ENCODE measurements at regions not wholly inside any gene's neighbourhood (a gene's known extent, or its start where the extent isn't known, plus 50 kb on each side); places are given as distances from the start of the nearest gene placed in this dataset.

DNA sequence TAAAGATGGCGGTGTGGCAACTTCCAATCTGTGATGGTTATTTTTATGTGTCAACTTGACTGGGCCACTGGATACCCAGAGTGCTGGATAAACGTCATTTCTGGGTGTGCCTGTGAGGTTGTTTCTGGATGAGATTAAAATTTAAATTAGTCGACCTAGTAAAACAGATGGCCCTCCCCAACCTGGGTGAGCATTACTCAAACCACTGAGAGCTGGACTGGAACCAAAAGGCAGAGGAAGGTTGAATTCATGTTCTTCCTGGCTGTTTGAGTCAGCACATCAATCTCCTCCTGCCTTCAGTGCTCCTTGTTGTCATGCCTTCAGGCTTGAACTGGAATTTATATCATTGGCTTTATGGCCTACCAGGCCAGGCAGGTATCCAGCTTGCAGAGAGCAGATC lies 190.8 kb upstream of the RGPD4 start:
- peaks cover 0 to 10% (median 0%) of the 10 kb centered on the region in 10 experiments; a peak in 6 of 20 replicates for H3K4me1 ChIP-seq
- H3K9ac ChIP-seq: no peak overlapping the region
- H4K20me1 ChIP-seq: no peaks in the 10 kb centered on the region
- H3K4me2 ChIP-seq: no peak overlapping the region
- TF ChIP-seq Cebpa-rat (IDR thresholded peaks at IDR 0.05): no peak
- no peak overlapping the region for H3K27ac ChIP-seq
- no peaks in the 10 kb centered on the region for H3K27me3 ChIP-seq
- H3K9me3 ChIP-seq (replicated peaks in 1 of 11): peaks cover 0 to 20% (median 8%) of the 10 kb centered on the region in 11 experiments; a peak in 13 of 22 replicates
- H3K4me3 ChIP-seq: no peak overlapping the region
- H3K36me3 ChIP-seq: no peaks in the 10 kb centered on the region

DNA sequence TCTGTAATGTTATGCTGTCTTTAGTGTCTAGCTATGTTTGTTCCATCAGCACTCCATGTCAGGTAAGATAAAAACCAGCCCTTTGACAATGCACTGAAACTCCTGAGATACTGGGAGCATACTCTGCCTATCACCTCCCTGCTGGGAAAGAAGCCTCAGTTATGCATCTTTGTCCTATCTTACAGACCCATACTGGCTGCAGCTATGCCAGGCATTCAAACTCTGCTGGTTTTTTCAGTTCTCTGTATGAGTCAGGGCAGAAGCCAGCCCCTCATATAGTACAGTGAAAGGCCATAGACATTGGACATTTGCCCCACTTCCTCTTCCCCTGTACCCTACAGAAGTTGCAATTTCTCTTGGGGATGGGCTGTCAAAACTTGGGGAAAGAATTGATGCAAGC lies 181.1 kb upstream of the RGPD4 start:
- H3K4me2 ChIP-seq: no peak overlapping the region
- H3K4me1 ChIP-seq: peaks cover 0 to 5% (median 0%) of the 10 kb centered on the region in 10 experiments; a peak in 1 of 20 replicates
- H3K36me3 ChIP-seq: no peaks in the 10 kb centered on the region
- no peak overlapping the region for H3K9ac ChIP-seq
- H3K27ac ChIP-seq: no peak overlapping the region
- no peak for TF ChIP-seq Cebpa-rat (IDR thresholded peaks at IDR 0.05)
- no peaks in the 10 kb centered on the region for H4K20me1 ChIP-seq
- H3K4me3 ChIP-seq: no peak overlapping the region
- H3K27me3 ChIP-seq: no peaks in the 10 kb centered on the region
- peaks cover 23 to 45% (median 35%) of the 10 kb centered on the region in 11 experiments for H3K9me3 ChIP-seq (replicated peaks in 1 of 11)

DNA sequence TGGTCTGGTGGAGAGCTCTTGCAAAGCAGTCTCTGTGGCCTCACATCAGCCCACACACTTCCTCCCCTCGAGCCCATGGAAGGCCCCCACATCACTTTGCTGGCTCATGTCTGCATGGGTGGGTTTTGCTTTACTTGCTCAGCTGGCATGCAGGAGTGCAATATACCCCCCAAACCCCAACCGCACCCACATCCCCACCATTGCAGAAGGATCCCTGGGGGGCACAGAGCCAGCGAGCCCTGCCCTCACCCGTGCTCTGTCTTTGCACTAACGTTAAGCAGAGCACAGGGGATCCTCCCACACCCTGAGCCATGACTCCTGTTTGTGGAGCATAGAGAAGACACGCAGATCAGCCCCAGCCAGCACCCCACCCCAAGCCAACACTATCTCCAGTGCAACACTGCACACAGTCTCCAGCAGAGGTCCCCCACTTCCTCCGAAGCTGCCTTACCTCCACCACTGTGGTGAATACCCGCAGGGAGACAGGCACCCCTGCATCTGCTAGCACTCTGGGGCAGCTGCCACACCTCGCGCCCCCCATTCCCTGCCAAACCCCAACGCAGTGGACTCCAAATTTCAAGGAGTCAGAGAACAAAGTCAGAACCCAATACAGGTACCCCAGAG lies 177.8 kb upstream of the RGPD4 start:
- no peak for TF ChIP-seq Cebpa-rat (IDR thresholded peaks at IDR 0.05)
- H3K27me3 ChIP-seq: no peaks in the 10 kb centered on the region
- no peak overlapping the region for H3K4me3 ChIP-seq
- peaks cover 0 to 5% (median 0%) of the 10 kb centered on the region in 10 experiments; a peak in 1 of 20 replicates for H3K4me1 ChIP-seq
- no peaks in the 10 kb centered on the region for H4K20me1 ChIP-seq
- no peak overlapping the region for H3K27ac ChIP-seq
- H3K9ac ChIP-seq: no peak overlapping the region
- H3K36me3 ChIP-seq: no peaks in the 10 kb centered on the region
- peak overlapping the region in 1 of 11 experiments; percentile 4; a peak in 1 of 22 replicates for H3K4me2 ChIP-seq
- peaks cover 14 to 28% (median 20%) of the 10 kb centered on the region in 11 experiments for H3K9me3 ChIP-seq (replicated peaks in 1 of 11)

DNA sequence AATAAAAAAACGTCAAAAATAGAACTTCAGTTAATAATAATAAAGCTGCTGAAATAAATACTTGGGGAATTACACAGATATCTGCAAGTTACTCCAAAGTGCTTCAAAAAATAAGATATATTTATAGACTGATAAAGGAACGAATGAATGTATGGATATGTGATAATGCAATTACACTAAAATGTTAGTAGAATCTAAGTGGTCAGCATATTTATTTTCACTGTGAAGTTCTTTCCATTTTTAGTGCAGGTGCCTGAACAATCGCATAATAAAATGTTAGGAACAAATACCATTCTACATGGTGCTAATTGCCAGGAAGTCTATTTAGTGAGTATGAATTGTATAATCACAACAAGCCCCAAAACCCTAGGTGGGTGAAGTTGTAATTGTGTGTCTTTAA lies 169.6 kb upstream of the RGPD4 start:
- Histone ChIP-seq H3K36me3 (no peaks in the 10 kb centered on the region), H3K4me3 (no peak overlapping the region), H3K9me3 (replicated peaks in 1 of 11) (no peaks in the 10 kb centered on the region), H4K20me1 (no peaks in the 10 kb centered on the region), H3K27ac (no peak overlapping the region), H3K9ac (no peak overlapping the region), H3K4me2 (no peak overlapping the region), H3K4me1 (no peaks in the 10 kb centered on the region), H3K27me3 (no peaks in the 10 kb centered on the region)
- no peak for TF ChIP-seq Cebpa-rat (IDR thresholded peaks at IDR 0.05)

DNA sequence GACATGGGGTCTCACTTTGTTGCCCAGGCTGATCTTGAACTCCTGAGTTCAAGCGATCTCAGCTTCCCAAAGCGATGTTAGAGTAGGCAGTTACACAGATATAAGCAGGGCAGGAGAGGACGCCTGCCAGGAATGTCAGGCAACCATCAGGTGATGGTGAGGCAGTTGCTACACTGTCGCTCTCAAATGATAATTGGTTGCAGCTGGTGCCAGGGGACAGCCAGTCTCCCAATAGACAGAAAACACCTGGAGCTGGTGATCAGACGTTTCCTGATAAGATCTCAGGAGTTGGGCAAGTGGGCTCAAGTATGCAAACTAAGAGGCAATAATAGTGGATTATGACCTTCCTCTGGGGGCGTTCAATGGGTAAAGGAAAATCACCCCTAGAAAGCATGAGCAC lies 163.1 kb upstream of the RGPD4 start:
- Histone ChIP-seq H3K4me1 (no peaks in the 10 kb centered on the region), H3K36me3 (no peaks in the 10 kb centered on the region), H3K9ac (no peak overlapping the region), H3K9me3 (replicated peaks in 1 of 11) (no peaks in the 10 kb centered on the region), H3K4me3 (no peak overlapping the region), H3K27me3 (no peaks in the 10 kb centered on the region), H3K4me2 (no peak overlapping the region), H3K27ac (no peak overlapping the region), H4K20me1 (no peaks in the 10 kb centered on the region)
- no peak for TF ChIP-seq Cebpa-rat (IDR thresholded peaks at IDR 0.05)

DNA sequence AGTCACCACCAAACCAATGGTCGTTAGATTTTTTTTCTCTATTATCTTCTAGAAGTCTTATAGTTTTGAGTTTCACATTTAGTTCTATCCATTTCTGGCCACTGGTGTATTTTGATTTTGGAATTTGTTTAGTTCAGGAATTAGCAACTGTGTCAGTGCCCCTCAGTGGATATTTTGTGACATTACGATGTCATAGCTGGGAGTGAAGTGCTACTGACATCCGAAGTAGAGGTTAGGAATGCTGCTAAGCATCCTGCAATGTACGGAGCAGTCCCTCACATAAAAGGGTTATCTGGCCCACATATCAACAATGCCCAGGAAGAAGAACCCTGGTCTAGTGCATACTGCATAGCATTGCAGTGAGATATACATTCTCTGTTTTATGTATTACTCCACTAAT lies 157.4 kb upstream of the RGPD4 start:
- peaks cover 18 to 28% (median 23%) of the 10 kb centered on the region in 11 experiments; a peak in 20 of 22 replicates for H3K9me3 ChIP-seq (replicated peaks in 1 of 11)
- no peak overlapping the region for H3K4me3 ChIP-seq
- H3K4me1 ChIP-seq: no peaks in the 10 kb centered on the region
- no peak overlapping the region for H3K9ac ChIP-seq
- H3K36me3 ChIP-seq: no peaks in the 10 kb centered on the region
- H3K27me3 ChIP-seq: no peaks in the 10 kb centered on the region
- H4K20me1 ChIP-seq: no peaks in the 10 kb centered on the region
- no peak for TF ChIP-seq Cebpa-rat (IDR thresholded peaks at IDR 0.05)
- H3K4me2 ChIP-seq: no peak overlapping the region
- H3K27ac ChIP-seq: no peak overlapping the region

DNA sequence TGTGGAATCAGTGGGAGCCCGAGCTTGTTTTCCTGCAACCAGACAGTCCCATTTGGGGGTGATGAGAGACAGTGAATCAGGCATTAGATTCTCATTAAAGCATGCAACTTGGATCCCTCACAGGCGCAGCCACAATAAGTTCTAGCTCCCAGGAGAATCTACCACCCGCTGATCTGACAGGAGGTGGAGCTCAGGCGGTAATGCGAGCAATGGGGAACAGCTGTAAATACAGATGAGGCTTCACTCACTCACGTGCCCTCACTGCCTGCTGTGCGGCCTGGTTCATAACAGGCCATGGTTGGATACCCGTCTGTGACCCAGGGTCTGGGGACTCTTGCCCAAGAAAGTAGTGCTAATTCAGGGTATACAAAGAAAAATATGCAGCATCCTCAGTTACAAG lies 144.8 kb upstream of the RGPD4 start:
- Histone ChIP-seq H3K4me1 (no peaks in the 10 kb centered on the region), H3K27ac (no peak overlapping the region), H3K4me3 (no peak overlapping the region), H3K9ac (no peak overlapping the region), H3K36me3 (no peaks in the 10 kb centered on the region), H3K27me3 (no peaks in the 10 kb centered on the region), H3K9me3 (replicated peaks in 1 of 11) (0 out of 22 replicates have a peak, but pooled peaks cover 0 to 3% (median 0%) of the 10 kb centered on the region in 11 experiments), H4K20me1 (no peaks in the 10 kb centered on the region), H3K4me2 (no peak overlapping the region)
- no peak for TF ChIP-seq Cebpa-rat (IDR thresholded peaks at IDR 0.05)

DNA sequence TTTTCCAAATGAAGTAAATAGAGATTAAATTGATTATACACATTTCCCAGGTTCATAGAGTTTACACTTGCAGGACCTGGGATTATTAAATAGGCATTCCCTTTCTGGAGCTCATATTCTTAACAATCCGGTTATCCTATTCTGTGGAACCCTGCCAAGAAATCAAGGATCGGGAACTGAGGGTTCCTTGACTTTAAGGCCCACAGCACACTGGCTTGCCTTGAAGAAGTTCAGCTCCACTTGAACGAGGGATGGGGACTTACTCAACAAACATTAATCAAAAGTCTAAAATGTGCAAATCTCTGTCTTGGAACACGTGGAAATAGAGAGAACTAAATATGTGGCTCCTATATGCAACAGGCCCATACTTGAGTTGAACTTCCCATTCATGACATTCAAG lies 142.3 kb upstream of the RGPD4 start:
- no peak for TF ChIP-seq Cebpa-rat (IDR thresholded peaks at IDR 0.05)
- no peak overlapping the region for H3K4me2 ChIP-seq
- no peak overlapping the region for H3K4me3 ChIP-seq
- no peaks in the 10 kb centered on the region for H3K27me3 ChIP-seq
- H3K4me1 ChIP-seq: no peaks in the 10 kb centered on the region
- H4K20me1 ChIP-seq: no peaks in the 10 kb centered on the region
- 0 out of 22 replicates have a peak, but pooled peaks cover 0 to 3% (median 0%) of the 10 kb centered on the region in 11 experiments for H3K9me3 ChIP-seq (replicated peaks in 1 of 11)
- no peaks in the 10 kb centered on the region for H3K36me3 ChIP-seq
- H3K9ac ChIP-seq: no peak overlapping the region
- H3K27ac ChIP-seq: no peak overlapping the region

DNA sequence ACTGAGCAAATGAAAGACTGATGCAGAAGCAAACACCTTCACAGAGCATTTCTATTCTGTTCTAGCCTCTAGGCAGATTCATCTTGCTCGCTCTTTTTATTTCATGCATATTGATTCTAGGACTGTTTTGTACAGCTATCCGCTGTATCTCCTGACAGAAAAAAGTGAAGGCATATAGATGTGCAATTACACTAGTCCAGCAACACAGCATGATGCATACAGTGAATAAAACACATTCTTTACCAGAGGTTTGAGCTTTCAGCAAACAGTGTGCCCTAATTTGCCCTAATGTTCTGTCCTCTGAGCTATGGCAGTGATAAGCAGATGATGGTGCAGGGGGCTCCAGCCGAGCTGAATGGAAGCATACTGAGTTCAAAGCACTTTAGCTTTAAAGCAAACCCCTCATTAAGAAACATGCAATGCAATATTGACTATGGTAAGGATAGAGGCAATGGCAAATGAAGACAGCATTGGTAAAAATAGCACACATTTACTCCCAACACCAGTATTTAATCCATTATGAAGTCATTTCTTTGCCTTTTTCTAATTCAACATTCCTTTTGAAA lies 141.2 kb upstream of the RGPD4 start:
- TF ChIP-seq Cebpa-rat (IDR thresholded peaks at IDR 0.05): no peak
- no peaks in the 10 kb centered on the region for H4K20me1 ChIP-seq
- H3K27me3 ChIP-seq: no peaks in the 10 kb centered on the region
- no peaks in the 10 kb centered on the region for H3K4me1 ChIP-seq
- no peaks in the 10 kb centered on the region for H3K36me3 ChIP-seq
- H3K9me3 ChIP-seq (replicated peaks in 1 of 11): 0 out of 22 replicates have a peak, but pooled peaks cover 0 to 3% (median 0%) of the 10 kb centered on the region in 11 experiments
- H3K9ac ChIP-seq: no peak overlapping the region
- no peak overlapping the region for H3K4me3 ChIP-seq
- no peak overlapping the region for H3K27ac ChIP-seq
- no peak overlapping the region for H3K4me2 ChIP-seq

DNA sequence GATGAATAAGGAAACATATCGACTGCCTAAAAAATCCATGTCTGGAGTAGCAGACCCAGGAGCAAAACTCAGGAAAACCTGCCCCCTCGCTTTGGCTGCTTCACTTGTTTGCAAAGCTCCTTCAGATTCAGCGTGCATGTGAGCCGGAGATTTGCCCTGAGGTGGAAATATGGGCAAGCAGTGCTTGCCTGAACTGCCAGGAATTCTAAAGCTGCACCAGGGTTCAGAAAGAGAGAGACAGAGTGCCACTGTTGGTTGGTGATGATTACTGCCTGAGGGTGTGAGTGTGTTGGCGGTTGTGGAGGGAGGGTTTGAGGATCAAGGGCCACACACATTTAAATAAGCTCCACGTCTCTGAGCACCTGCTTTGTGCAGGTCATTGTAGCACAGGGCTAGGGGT lies 139.6 kb upstream of the RGPD4 start:
- no peak for TF ChIP-seq Cebpa-rat (IDR thresholded peaks at IDR 0.05)
- Histone ChIP-seq H3K27me3 (no peaks in the 10 kb centered on the region), H3K9me3 (replicated peaks in 1 of 11) (0 out of 22 replicates have a peak, but pooled peaks cover 0 to under 1% (median 0%) of the 10 kb centered on the region in 11 experiments), H3K36me3 (no peaks in the 10 kb centered on the region), H3K9ac (no peak overlapping the region), H4K20me1 (no peaks in the 10 kb centered on the region), H3K4me1 (no peaks in the 10 kb centered on the region), H3K4me2 (no peak overlapping the region), H3K4me3 (no peak overlapping the region), H3K27ac (no peak overlapping the region)

Measured in BLaER1 treated with 17β-estradiol and CSF1 and Interleukin-3, amounts not matched to agents 10 nM and 100 nM (cell line).